ENCODE measurements at regions not wholly inside any gene's neighbourhood (a gene's known extent, or its start where the extent isn't known, plus 50 kb on each side); places are given as distances from the start of the nearest gene placed in this dataset.

GRCh38 chr6:81556551-81556950 lies 195.9 kb downstream of the TENT5A start:
- no peaks in the 10 kb centered on the region for H3K36me3 ChIP-seq (ENCODE audit: low read depth)
- H4K20me1 ChIP-seq (ENCODE audit: insufficient read depth), result no peaks in the 10 kb centered on the region
- H3K4me1 ChIP-seq (ENCODE audit: insufficient read depth), result peaks cover 23% of the 10 kb centered on the region
- H3K27me3 ChIP-seq (replicated peaks; ENCODE audit: insufficient read depth), result no peaks in the 10 kb centered on the region
- no peak overlapping the region for H3K9ac ChIP-seq
- peaks cover 14% of the 10 kb centered on the region; the same call in 1 of the 2 replicates for H3F3A ChIP-seq (ENCODE audit: insufficient read depth)
- H3K9me2 ChIP-seq (ENCODE audit: insufficient read depth), result no peaks in the 10 kb centered on the region
- no peaks in the 10 kb centered on the region for H3K79me2 ChIP-seq (ENCODE audit: insufficient read depth)
- TF ChIP-seq EZH2phosphoT487 (IDR thresholded peaks at IDR 0.05; ENCODE audit: insufficient read depth, low read depth), result no peak
- TF ChIP-seq EZH2 (IDR thresholded peaks at IDR 0.05; ENCODE audit: insufficient read depth, poor library complexity, severe bottlenecking), result no peak
- H3K4me2 ChIP-seq (ENCODE audit: unreplicated experiment), result no peak overlapping the region
- 29 to 41% methylated on average over 2 of the region's 2 CpGs for WGBS, 2 experiments (ENCODE audit: low coverage in 1 of 2, low lambda C conversion rate in 2 of 2, missing lambda C conversion rate in 2 of 2)
- no peak for DNase-seq
- peak overlapping the region; percentile 22; the same call in 1 of the 2 replicates for H2AFZ ChIP-seq
- in situ Hi-C loops (cut with MboI), result no loop called here
- no peaks in the 10 kb centered on the region for H3K9me3 ChIP-seq (ENCODE audit: low read depth)
- H3K4me3 ChIP-seq, result no peak overlapping the region
- no peak overlapping the region for H3K27ac ChIP-seq

GRCh38 chr6:81553216-81553615 lies 199.3 kb downstream of the TENT5A start:
- TF ChIP-seq EZH2 (IDR thresholded peaks at IDR 0.05; ENCODE audit: insufficient read depth, poor library complexity, severe bottlenecking) (no peak), EZH2phosphoT487 (IDR thresholded peaks at IDR 0.05; ENCODE audit: insufficient read depth, low read depth) (no peak)
- no peak overlapping the region for H3K9ac ChIP-seq
- no peak overlapping the region for H3K27ac ChIP-seq
- H3F3A ChIP-seq (ENCODE audit: insufficient read depth), result 0 out of 2 replicates have a peak, but pooled peaks cover 4% of the 10 kb centered on the region
- no peak overlapping the region for H3K4me3 ChIP-seq
- H3K4me2 ChIP-seq (ENCODE audit: unreplicated experiment), result no peak overlapping the region
- H3K36me3 ChIP-seq (ENCODE audit: low read depth), result no peaks in the 10 kb centered on the region
- H3K4me1 ChIP-seq (ENCODE audit: insufficient read depth), result peaks cover 15% of the 10 kb centered on the region
- H3K9me2 ChIP-seq (ENCODE audit: insufficient read depth), result no peaks in the 10 kb centered on the region
- H2AFZ ChIP-seq, result no peak overlapping the region
- no peaks in the 10 kb centered on the region for H3K27me3 ChIP-seq (replicated peaks; ENCODE audit: insufficient read depth)
- peak; percentile 50 for DNase-seq
- WGBS, 2 experiments (ENCODE audit: low coverage in 1 of 2, low lambda C conversion rate in 2 of 2, missing lambda C conversion rate in 2 of 2), result 53 to 62% methylated on average over 2 of the region's 2 CpGs
- H4K20me1 ChIP-seq (ENCODE audit: insufficient read depth), result no peaks in the 10 kb centered on the region
- in situ Hi-C loops (cut with MboI), result no loop called here
- no peaks in the 10 kb centered on the region for H3K79me2 ChIP-seq (ENCODE audit: insufficient read depth)
- H3K9me3 ChIP-seq (ENCODE audit: low read depth), result no peaks in the 10 kb centered on the region

- in situ Hi-C loops (cut with MboI), result no loop called here
- Histone ChIP-seq H3K79me2 (ENCODE audit: insufficient read depth) (no peaks in the 10 kb centered on the region), H3K9ac (no peak overlapping the region), H3K27ac (no peak overlapping the region), H4K20me1 (ENCODE audit: insufficient read depth) (no peaks in the 10 kb centered on the region), H3F3A (ENCODE audit: insufficient read depth) (0 out of 2 replicates have a peak, but pooled peaks cover 4% of the 10 kb centered on the region), H3K4me3 (no peak overlapping the region), H3K4me2 (ENCODE audit: unreplicated experiment) (no peak overlapping the region), H3K9me2 (ENCODE audit: insufficient read depth) (no peaks in the 10 kb centered on the region), H3K9me3 (ENCODE audit: low read depth) (no peaks in the 10 kb centered on the region), H3K4me1 (ENCODE audit: insufficient read depth) (peaks cover 12% of the 10 kb centered on the region), H3K27me3 (replicated peaks; ENCODE audit: insufficient read depth) (no peaks in the 10 kb centered on the region), H2AFZ (no peak overlapping the region), H3K36me3 (ENCODE audit: low read depth) (no peaks in the 10 kb centered on the region)
- WGBS, 2 experiments (ENCODE audit: low coverage in 1 of 2, low lambda C conversion rate in 2 of 2, missing lambda C conversion rate in 2 of 2), result 98 to 99% methylated on average over 3 of the region's 3 CpGs
- TF ChIP-seq EZH2 (IDR thresholded peaks at IDR 0.05; ENCODE audit: insufficient read depth, poor library complexity, severe bottlenecking) (no peak), EZH2phosphoT487 (IDR thresholded peaks at IDR 0.05; ENCODE audit: insufficient read depth, low read depth) (no peak)
- DNase-seq, result no peak
These were observed 199.8 kb downstream of the TENT5A start for GRCh38 chr6:81552644-81553043.

- Histone ChIP-seq H3K4me1 (ENCODE audit: insufficient read depth) (no peaks in the 10 kb centered on the region), H3K27ac (no peak overlapping the region), H3K9me3 (ENCODE audit: low read depth) (no peaks in the 10 kb centered on the region), H2AFZ (no peak overlapping the region), H3K79me2 (ENCODE audit: insufficient read depth) (no peaks in the 10 kb centered on the region), H3K4me3 (no peak overlapping the region), H3K9me2 (ENCODE audit: insufficient read depth) (no peaks in the 10 kb centered on the region), H3K36me3 (ENCODE audit: low read depth) (no peaks in the 10 kb centered on the region), H3K4me2 (ENCODE audit: unreplicated experiment) (no peak overlapping the region), H3K9ac (no peak overlapping the region), H4K20me1 (ENCODE audit: insufficient read depth) (no peaks in the 10 kb centered on the region), H3K27me3 (replicated peaks; ENCODE audit: insufficient read depth) (no peaks in the 10 kb centered on the region), H3F3A (ENCODE audit: insufficient read depth) (no peaks in the 10 kb centered on the region)
- 96 to 97% methylated on average over 3 of the region's 3 CpGs for WGBS, 2 experiments (ENCODE audit: low coverage in 1 of 2, low lambda C conversion rate in 2 of 2, missing lambda C conversion rate in 2 of 2)
- DNase-seq, result no peak
- TF ChIP-seq EZH2phosphoT487 (IDR thresholded peaks at IDR 0.05; ENCODE audit: insufficient read depth, low read depth) (no peak), EZH2 (IDR thresholded peaks at IDR 0.05; ENCODE audit: insufficient read depth, poor library complexity, severe bottlenecking) (no peak)
- in situ Hi-C loops (cut with MboI), result no loop called here
These were observed 205.3 kb downstream of the TENT5A start for GRCh38 chr6:81547149-81547548.

GRCh38 chr6:81534934-81535465 lies 217.5 kb downstream of the TENT5A start:
- no peak for DNase-seq
- Histone ChIP-seq H3K27me3 (replicated peaks; ENCODE audit: insufficient read depth) (no peaks in the 10 kb centered on the region), H2AFZ (no peak overlapping the region), H3K4me1 (ENCODE audit: insufficient read depth) (no peaks in the 10 kb centered on the region), H3F3A (ENCODE audit: insufficient read depth) (no peaks in the 10 kb centered on the region), H3K9me3 (ENCODE audit: low read depth) (no peaks in the 10 kb centered on the region), H3K4me3 (no peak overlapping the region), H3K36me3 (ENCODE audit: low read depth) (no peaks in the 10 kb centered on the region), H3K27ac (no peak overlapping the region), H3K9ac (no peak overlapping the region), H4K20me1 (ENCODE audit: insufficient read depth) (no peaks in the 10 kb centered on the region), H3K9me2 (ENCODE audit: insufficient read depth) (no peaks in the 10 kb centered on the region), H3K79me2 (ENCODE audit: insufficient read depth) (no peaks in the 10 kb centered on the region), H3K4me2 (ENCODE audit: unreplicated experiment) (no peak overlapping the region)
- in situ Hi-C loops (cut with MboI), result no loop called here
- TF ChIP-seq EZH2phosphoT487 (IDR thresholded peaks at IDR 0.05; ENCODE audit: insufficient read depth, low read depth), result no peak
- 68 to 75% methylated on average over 2 of the region's 2 CpGs for WGBS, 2 experiments (ENCODE audit: low coverage in 1 of 2, low lambda C conversion rate in 2 of 2, missing lambda C conversion rate in 2 of 2)

All from GM23248 (cell line).